GDM1 (cell line): ENCODE measurements at regions not wholly inside any gene's neighbourhood (a gene's known extent, or its start where the extent isn't known, plus 50 kb on each side); places are given as distances from the start of the nearest gene placed in this dataset.

Source experiments
- DNase-seq: peaks from one replicate; lab custom pipeline; 2025; lab: John Stamatoyannopoulos, UW

DNA sequence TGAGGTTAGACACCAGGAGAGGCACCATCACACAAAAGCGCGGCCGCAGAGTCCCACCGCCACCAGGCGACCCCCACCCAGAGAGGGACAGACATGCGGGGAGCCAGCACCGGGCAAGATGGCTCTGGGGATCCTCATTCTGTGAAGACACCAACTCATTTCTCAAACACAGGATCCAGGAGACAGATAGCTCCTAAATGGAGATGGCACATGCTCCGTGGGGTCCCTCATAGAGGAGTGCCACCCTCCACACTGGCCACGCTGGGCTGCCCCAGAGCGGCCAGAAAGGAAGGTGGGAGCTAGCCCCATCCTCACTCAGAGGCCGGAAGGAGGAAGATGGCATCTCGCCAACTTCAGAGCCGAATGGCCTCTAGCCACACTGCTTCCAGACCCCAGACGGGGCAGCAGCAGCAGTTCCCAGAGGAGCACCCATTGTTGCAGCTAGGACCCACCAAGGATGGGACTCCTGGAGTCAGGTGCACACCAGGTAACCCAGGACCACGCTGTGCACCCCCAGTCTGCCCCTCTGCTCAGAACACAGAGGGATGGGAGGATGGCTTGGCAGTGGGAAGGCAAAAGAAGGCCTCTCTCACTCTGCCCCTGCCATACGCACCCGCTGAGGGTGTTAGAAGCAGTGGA lies 78.6 kb downstream of the ZIC5 start:
- DNase-seq, result no peak

DNA sequence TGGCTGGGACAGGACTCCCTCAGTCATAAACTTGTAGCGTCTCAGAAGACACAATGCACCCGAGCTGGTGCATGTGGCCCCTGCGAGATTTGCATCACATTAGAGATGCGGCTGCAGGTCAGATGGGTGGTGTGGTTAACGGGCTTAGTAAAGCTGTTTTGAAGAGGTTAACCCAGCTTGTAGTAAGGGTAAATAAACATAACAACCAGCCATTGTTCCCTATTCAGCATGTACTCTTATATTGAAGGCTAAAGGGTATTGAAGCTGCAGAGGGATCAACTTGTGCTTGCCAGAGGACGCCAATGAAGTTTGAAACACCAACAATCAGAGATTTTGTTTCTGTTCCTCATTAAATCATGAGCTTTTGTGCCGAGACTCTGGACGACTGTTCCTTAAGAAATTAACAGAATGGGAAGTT lies 79.4 kb downstream of the ZIC5 start:
- no peak for DNase-seq

DNA sequence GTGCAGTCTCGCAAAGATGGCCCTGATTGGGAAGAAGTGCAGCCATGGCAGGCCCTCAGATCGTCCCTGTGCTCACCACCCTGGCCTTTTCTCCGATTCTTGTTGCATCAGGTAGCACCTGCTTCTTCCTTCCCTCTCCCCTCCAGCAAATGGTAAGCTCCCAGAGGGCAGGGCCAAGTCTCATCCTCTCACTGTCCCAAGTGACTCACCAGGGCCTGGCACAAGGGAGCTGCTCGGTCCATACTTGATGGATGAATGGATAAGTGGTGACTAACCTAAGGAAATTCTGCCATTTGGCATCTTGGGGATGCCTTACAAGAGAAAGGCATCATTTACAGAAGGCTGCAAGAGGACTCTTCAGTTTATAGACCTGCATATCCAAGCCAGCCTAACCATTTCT lies 84.9 kb downstream of the ZIC5 start:
- DNase-seq, result no peak

- no peak for DNase-seq
Measured at GRCh38 chr13:99884913-99885312, 86.7 kb downstream of the ZIC5 start.

DNA sequence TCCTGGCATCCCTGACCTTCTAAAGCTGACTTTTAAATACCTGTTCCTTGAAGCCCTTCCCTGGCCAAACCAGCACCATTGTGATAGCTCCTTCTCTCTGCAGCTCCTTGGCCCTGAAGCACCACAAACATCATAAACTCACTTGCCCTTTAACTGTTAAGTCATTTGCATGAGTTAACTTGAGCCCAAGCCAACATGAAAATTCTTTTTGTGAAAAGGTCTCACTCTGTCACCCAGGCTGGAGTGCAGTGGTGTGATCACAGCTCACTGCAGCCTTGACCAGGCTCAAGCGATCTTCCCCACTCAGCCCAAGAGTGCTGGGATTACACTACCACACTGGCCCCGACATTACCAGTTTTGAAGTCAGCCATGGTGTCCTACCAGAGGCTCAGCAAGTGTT lies 87.8 kb downstream of the ZIC5 start:
- no peak for DNase-seq

DNA sequence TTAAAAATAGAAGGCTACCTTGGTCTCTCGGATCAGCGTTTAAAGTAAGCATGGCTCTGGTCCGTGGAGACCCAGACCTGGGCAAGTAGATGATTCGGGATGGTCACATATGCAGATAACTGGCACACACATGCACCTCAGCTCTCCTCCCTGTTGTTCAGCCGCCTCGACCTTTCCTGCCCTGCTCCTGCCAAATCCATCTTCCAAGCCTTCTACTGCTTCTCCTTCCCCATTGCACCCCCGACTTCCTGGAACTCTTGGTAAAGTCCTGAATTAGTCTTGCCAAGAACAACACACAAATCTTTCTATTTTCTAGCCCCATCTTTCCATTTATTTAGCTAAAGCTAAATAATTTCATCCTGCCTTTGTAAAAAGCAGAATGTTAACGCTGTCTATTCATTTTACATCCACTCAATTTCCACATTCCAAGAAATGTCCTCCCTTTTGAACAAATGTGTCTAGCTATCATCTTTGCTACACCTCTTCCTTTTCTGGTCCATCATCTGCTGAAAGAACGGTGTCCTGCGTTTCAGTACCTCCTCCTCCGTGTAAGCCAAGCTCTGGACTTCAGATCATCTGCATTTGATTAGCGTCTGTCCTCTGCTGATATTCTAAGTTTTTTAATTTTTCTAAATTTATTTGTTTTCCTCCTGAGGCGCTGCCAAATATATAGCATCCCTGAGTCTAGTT lies 92.5 kb downstream of the ZIC5 start:
- DNase-seq, result no peak

- DNase-seq, result no peak
Measured at GRCh38 chr13:99876651-99877050, 94.9 kb downstream of the ZIC5 start.

- DNase-seq, result no peak
Measured at GRCh38 chr13:99875391-99875790, 96.2 kb downstream of the ZIC5 start.

DNA sequence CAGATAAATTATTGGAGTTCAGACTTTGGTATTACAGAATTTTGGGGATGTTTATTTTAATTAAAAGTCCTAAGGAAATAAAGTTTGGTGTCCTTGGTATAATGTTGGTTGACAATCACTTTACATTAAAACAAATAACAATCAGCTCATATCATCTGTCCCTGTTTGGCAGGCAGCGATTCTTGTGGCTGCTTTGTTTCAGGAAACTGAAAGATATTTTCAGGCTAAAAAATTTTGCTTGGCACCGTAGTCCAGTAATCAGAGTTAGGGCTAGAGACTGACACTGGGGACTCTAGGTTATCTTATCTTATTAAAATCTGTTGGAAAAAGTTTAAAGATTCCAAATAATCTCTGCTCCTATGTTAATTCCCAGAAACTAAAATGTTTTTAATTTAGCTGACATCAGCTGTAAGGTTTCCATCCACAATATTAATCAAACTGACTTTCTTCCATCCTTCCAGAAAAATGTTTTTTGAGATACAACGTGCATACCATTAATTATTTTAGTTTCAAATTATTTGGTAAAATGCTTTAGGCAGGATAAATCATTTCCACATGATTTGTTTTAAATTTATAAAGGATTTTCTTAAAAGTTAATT lies 97.6 kb downstream of the ZIC5 start:
- no peak for DNase-seq

- no peak for DNase-seq
Measured at GRCh38 chr13:99873141-99873540, 98.4 kb downstream of the ZIC5 start.

GRCh38 chr13:99871249-99871898 lies 100.2 kb downstream of the ZIC5 start:
- DNase-seq, result no peak

DNA sequence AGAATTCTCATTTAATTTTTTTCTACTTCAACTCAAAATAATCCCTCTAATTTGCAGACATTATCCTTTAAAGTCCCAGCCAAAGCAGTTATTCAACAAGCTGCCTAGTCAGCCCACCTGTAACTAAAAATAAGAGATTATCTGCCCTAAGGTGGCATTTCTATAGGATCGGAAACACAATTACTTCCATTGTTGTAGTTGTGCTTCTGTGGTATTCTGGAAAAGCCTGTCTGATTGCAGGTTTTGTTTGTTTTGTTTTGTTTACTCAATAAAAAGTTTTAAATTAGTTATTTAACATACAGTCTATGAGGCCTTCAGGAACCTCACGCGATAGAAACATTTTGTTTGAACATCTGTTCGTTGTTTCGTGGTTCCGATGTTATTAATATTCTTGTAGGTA lies 101.0 kb downstream of the ZIC5 start:
- DNase-seq, result no peak

DNA sequence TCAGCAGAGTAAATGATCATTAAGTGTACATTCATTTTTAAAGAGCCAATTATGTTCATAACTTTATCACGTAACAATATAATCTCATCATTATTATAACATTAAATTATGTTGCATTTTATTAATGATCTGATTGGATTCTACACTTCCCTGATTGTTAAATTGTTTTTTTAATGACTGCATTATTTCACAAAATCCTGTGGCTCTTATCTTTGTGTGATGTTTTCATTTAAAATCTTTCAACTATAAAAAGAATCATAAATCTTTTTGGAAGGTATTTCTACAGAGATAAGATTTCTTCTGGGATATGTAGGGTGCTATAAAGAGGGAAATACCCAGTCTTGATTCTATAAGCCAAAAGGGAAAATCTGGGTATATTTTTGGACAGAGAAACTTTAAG lies 101.7 kb downstream of the ZIC5 start:
- no peak for DNase-seq

DNA sequence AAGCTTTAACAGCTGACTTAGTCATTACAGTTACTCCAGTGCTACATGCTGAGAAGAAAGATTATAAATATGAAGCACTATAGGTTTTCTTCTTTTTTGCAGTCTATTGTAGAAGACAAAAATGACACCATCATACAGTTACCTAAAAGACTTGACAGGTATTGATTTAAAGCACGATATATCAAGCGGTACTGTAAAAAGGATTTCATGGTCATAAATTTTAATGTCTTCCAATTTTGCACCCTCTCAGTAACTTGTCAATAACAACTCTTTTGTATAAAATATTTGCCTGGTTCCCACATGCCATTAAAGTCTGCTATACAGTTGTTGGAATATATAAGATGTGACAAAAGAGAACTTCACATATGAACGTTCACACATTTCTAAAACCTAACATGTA lies 102.8 kb downstream of the ZIC5 start:
- DNase-seq, result no peak

GRCh38 chr13:99867535-99868257 lies 103.9 kb downstream of the ZIC5 start:
- DNase-seq, result no peak

DNA sequence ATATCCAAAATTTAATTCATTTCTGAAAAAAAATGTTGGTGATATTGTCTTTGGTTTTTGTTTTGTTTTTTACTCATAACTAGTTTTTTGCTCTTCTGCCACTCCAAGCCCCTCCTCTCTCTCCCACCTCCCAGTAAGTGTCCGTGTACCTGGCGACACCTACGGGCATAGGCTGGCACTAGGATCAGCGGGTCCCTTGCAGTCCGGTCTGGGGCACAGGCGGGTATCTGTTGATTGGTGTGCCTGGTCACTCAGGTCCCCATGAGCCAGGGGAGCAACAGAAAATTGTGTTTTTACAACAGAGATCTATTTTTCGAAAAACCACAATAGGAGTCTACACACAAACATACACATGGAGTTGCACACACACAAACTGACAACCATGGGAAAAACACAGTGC lies 104.8 kb downstream of the ZIC5 start:
- DNase-seq, result no peak

GRCh38 chr13:99865420-99865930 lies 106.1 kb downstream of the ZIC5 start:
- DNase-seq, result no peak

- no peak for DNase-seq
Measured at GRCh38 chr13:99864627-99864990, 107.0 kb downstream of the ZIC5 start.

GRCh38 chr13:99863789-99864626 lies 107.6 kb downstream of the ZIC5 start:
- no peak for DNase-seq

DNA sequence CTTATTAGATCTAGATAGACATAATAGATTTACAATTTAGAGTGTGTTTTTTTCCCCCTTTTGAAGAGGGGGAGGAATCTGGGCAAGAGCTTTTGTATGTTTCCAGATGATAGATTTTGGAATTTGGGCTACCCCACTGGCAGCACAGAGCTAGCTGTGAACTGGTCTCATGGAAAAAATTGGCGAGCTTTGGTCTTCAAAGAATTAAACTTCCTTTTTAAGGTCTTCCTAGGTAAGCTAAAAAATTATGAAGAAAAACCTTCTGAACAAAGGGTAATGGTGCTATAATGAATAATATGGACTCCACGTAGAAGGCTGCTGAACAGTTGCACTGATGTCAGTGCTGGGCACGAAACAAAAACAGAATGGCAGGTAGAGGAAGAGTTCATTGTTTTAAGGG lies 109.3 kb downstream of the ZIC5 start:
- no peak for DNase-seq

DNA sequence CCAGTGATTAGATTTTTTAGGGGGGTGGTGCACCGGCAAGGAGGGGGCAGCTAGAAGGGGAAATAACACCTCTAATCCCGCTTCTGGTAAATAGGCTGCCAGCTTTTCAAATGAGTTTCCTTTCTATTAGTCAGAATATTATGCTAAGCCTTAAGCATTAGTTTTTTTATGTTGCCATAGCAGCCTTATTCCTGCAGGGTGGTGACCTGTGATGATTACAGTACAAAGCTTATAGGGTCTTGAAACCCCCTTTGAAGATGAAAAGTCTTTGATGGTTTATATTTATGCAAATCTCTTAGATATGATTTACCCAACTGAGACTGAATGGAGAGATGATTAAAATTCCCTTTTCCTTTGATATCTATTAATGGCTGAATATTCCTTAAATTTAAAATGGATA lies 109.8 kb downstream of the ZIC5 start:
- DNase-seq, result no peak
